ENCODE measurements at regions not wholly inside any gene's neighbourhood (a gene's known extent, or its start where the extent isn't known, plus 50 kb on each side); places are given as distances from the start of the nearest gene placed in this dataset.

GRCh38 chr7:85764034-85764433 is 577.2 kb upstream of the SEMA3D start:
- H3K4me1 ChIP-seq (ENCODE audit: control insufficient read depth in 4 of 4, insufficient read depth in 4 of 4, low read length in 3 of 4), result no peaks in the 10 kb centered on the region
- 51% methylated on average over 2 of the region's 2 CpGs for WGBS
- H3K27me3 ChIP-seq (ENCODE audit: control insufficient read depth in 4 of 4, insufficient read depth in 4 of 4, low read length in 3 of 4), result no peaks in the 10 kb centered on the region
- no peak overlapping the region for H3K27ac ChIP-seq (ENCODE audit: low read depth in 1 of 2, low read length in 2 of 2)
- no peak overlapping the region for H3K9ac ChIP-seq (ENCODE audit: low read depth in 1 of 2, low read length in 2 of 2)
- H3K36me3 ChIP-seq (ENCODE audit: control insufficient read depth in 4 of 4, insufficient read depth in 3 of 4, low read depth in 1 of 4, low read length in 3 of 4), result no peaks in the 10 kb centered on the region
- no peak for TF ChIP-seq NR2F2 (IDR thresholded peaks at IDR 0.05)
- no peak for TF ChIP-seq MAX (IDR thresholded peaks at IDR 0.05)
- TF ChIP-seq RXRA (IDR thresholded peaks at IDR 0.05), result no peak
- no peak for TF ChIP-seq REST (IDR thresholded peaks at IDR 0.05)
- TF ChIP-seq RAD21 (IDR thresholded peaks at IDR 0.05), result no peak
- no peak for TF ChIP-seq ZBTB33 (IDR thresholded peaks at IDR 0.05)
- no peak for TF ChIP-seq TAF1 (conservative IDR thresholded peaks at IDR 0.05)
- TF ChIP-seq FOXA2 (IDR thresholded peaks at IDR 0.05), result no peak
- TF ChIP-seq SP1 (IDR thresholded peaks at IDR 0.05), result no peak
- TF ChIP-seq YY1 (IDR thresholded peaks at IDR 0.05), result no peak
- TF ChIP-seq EGR1 (IDR thresholded peaks at IDR 0.05; ENCODE audit: low read depth in 2 of 2), result no peak
- TF ChIP-seq FOXA1 (IDR thresholded peaks at IDR 0.05), result no peak
- no peak for TF ChIP-seq HNF4G (IDR thresholded peaks at IDR 0.05)
- no peak for TF ChIP-seq CTCF (IDR thresholded peaks at IDR 0.05; ENCODE audit: low read depth, low read length, missing input control)
- TF ChIP-seq ATF3 (IDR thresholded peaks at IDR 0.05), result no peak
- TF ChIP-seq JUND (IDR thresholded peaks at IDR 0.05), result no peak
- no peak for TF ChIP-seq GABPA (IDR thresholded peaks at IDR 0.05 in 1 of 2, conservative IDR thresholded peaks at IDR 0.05 in 1 of 2)
- no peak for TF ChIP-seq HNF4A (conservative IDR thresholded peaks at IDR 0.05)
- DNase-seq (ENCODE audit: low spot score), result no peak
- H3K4me3 ChIP-seq (ENCODE audit: low read depth in 1 of 3, low read length in 3 of 3), result no peak overlapping the region
- no peaks in the 10 kb centered on the region for H3K9me3 ChIP-seq (ENCODE audit: control insufficient read depth in 4 of 4, low read length in 3 of 4)

Measured in liver (tissue), 8 donors.